C4-2B (cell line): ENCODE measurements at regions not wholly inside any gene's neighbourhood (a gene's known extent, or its start where the extent isn't known, plus 50 kb on each side); places are given as distances from the start of the nearest gene placed in this dataset.

Experiments
- CTCF ChIP-seq: fragments of 450-650 bp; conservative IDR thresholded peaks from 2 replicates; pipeline ENCODE4 v1.5.1; 2017; ENCODE audit warnings: mild to moderate bottlenecking
- ZFX ChIP-seq: fragments of 450-650 bp; IDR thresholded peaks from 2 replicates; pipeline ENCODE4 v1.6.1; 2017

- TF ChIP-seq CTCF (no peak), ZFX (no peak)
Observed at GRCh38 chr5:167889276-167889675, 402.2 kb upstream of the WWC1 start.
